Transverse colon (tissue), 4 donors: ENCODE measurements at regions not wholly inside any gene's neighbourhood (a gene's known extent, or its start where the extent isn't known, plus 50 kb on each side); places are given as distances from the start of the nearest gene placed in this dataset.

Experiments
- EP300 ChIP-seq: sonication (generic); formaldehyde crosslinking; IDR thresholded peaks from one replicate; pipeline ENCODE4 v1.6.1; 2017; ENCODE audit warnings: antibody characterized with exemption, low read depth
- POLR2A ChIP-seq: fragments of 450-650 bp; IDR thresholded peaks from one replicate; pipeline ENCODE4 v1.6.1; 2016; ENCODE audit warnings: antibody characterized with exemption, mild to moderate bottlenecking, moderate library complexity
- POLR2AphosphoS5 ChIP-seq, 3 donors: sonication (generic); formaldehyde crosslinking; IDR thresholded peaks; one replicate each; pipeline ENCODE4 v1.6.1; 2016; ENCODE audit warnings: antibody characterized with exemption in 3 of 3
- TF ChIP-seq, protein P1 (sequence below), 5 experiments: fragments of 200-600 bp in 3 of 5; fragments of 450-650 bp in 2 of 5; sonication (generic) in 3 of 5; IDR thresholded peaks; 1 replicate in 2 of 5; 2 replicates in 3 of 5; pipeline ENCODE4 v1.5.1; 2016 to 2017; ENCODE audit warnings: antibody characterized with exemption in 5 of 5, inconsistent platforms in 3 of 5, mild to moderate bottlenecking in 2 of 5, moderate library complexity in 1 of 5

DNA sequence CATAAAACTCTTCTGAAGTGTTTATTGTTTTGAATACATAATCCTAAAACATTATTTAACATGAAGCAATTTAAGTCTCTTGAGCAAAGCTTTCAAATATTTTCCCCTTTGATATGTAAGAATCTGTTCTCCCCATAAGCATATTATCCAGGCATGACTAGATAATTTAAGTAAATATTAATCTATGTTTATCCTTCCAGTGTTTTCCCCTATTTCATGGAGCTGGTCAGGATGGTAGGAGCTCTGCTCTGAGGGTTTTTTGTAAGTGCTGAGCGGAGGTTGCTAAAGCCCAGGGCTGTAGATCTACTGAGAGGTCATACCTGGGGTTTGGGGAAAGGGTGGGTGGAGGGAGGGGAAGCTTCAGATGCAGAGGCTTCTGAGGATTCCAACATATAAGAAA is 258.9 kb upstream of the SFRP2 start:
- TF ChIP-seq, protein P1, sequence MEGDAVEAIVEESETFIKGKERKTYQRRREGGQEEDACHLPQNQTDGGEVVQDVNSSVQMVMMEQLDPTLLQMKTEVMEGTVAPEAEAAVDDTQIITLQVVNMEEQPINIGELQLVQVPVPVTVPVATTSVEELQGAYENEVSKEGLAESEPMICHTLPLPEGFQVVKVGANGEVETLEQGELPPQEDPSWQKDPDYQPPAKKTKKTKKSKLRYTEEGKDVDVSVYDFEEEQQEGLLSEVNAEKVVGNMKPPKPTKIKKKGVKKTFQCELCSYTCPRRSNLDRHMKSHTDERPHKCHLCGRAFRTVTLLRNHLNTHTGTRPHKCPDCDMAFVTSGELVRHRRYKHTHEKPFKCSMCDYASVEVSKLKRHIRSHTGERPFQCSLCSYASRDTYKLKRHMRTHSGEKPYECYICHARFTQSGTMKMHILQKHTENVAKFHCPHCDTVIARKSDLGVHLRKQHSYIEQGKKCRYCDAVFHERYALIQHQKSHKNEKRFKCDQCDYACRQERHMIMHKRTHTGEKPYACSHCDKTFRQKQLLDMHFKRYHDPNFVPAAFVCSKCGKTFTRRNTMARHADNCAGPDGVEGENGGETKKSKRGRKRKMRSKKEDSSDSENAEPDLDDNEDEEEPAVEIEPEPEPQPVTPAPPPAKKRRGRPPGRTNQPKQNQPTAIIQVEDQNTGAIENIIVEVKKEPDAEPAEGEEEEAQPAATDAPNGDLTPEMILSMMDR (IDR thresholded peaks at IDR 0.05), result no peak
- no peak for TF ChIP-seq POLR2A
- TF ChIP-seq POLR2AphosphoS5 (IDR thresholded peaks at IDR 0.05), result no peak
- TF ChIP-seq EP300, result no peak
